ENCODE measurements at regions not wholly inside any gene's neighbourhood (a gene's known extent, or its start where the extent isn't known, plus 50 kb on each side); places are given as distances from the start of the nearest gene placed in this dataset.

DNA sequence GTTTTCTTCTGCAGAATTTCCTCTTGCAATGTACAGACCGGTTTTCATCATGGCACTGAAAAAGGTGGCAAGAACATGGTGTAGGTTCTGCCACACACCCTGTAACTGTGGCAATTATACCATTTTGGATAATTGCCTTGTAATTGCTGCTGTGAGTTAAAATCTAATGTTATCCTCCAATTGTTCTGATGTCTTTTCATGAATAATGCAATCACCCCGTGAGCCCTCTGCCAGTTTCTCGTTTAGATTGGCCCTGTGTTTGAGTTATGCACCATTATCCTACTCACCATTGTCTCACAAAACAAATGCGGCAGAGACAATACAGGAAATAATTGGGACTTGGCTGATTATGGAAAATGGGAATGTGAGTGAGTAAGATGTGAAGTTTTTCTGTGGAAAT, 61.8 kb upstream of the MTNR1B start:
- Histone ChIP-seq H3K23ac (ENCODE audit: low read length) (no peak overlapping the region), H3K4me3 (ENCODE audit: low read depth, low read length) (no peak overlapping the region), H3K79me1 (ENCODE audit: low read length) (no peaks in the 10 kb centered on the region), H3K27ac (ENCODE audit: low read depth, low read length) (no peak overlapping the region), H3K4me1 (ENCODE audit: control insufficient read depth in 1 of 2, insufficient read depth in 2 of 2, low read length in 2 of 2) (no peaks in the 10 kb centered on the region), H2AFZ (ENCODE audit: insufficient read depth, low read length, poor library complexity) (no peak overlapping the region), H3K4me2 (ENCODE audit: low read length) (no peak overlapping the region), H3K27me3 (ENCODE audit: insufficient read depth, low read length) (no peaks in the 10 kb centered on the region), H3K36me3 (ENCODE audit: control insufficient read depth in 1 of 2, insufficient read depth in 2 of 2, low read length in 2 of 2) (no peaks in the 10 kb centered on the region), H2BK5ac (ENCODE audit: low read depth, low read length, poor library complexity) (no peak overlapping the region), H3K79me2 (ENCODE audit: control insufficient read depth, insufficient read depth, low read length, poor library complexity) (no peaks in the 10 kb centered on the region), H2BK120ac (ENCODE audit: insufficient read depth, low read length, poor library complexity) (no peak overlapping the region), H3K18ac (ENCODE audit: low read length) (no peak overlapping the region), H2AK5ac (ENCODE audit: low read length) (no peak overlapping the region), H4K91ac (ENCODE audit: low read depth, low read length) (no peak overlapping the region), H4K8ac (ENCODE audit: low read depth, low read length) (no peak overlapping the region), H3K4ac (ENCODE audit: low read depth, low read length) (no peak overlapping the region), H3K9me3 (ENCODE audit: insufficient read depth, low read depth, low read length) (no peaks in the 10 kb centered on the region), H4K12ac (ENCODE audit: low read depth, low read length) (no peak overlapping the region), H3K9ac (ENCODE audit: low read length) (no peak overlapping the region), H2BK12ac (ENCODE audit: low read length) (no peak overlapping the region), H3K14ac (ENCODE audit: low read length) (no peak overlapping the region)
- no peak for DNase-seq
- WGBS (ENCODE audit: extremely low coverage, insufficient coverage, insufficient read length): no CpG with 5 or more reads among the region's 4 CpGs

DNA sequence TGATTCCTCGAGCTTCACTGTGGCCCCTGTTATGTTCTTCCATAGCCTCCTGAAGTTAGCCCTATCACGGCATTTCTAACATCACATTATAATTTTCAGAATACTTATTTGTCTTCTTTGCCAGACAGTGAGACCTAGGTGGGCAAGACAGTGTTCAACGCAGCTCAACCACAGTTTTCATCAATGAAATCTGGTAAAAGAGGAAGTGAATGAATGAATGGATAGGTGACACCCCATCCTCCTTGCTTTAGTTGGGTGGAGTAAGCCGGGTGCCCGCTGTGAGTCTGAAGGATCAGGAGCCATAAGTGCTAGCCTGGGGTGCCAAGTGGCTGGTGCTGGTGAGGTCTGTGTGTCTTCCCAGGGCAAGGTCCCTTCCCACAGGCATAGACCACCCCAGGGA, 60.2 kb upstream of the MTNR1B start:
- H2BK5ac ChIP-seq (ENCODE audit: low read depth, low read length, poor library complexity): no peak overlapping the region
- no peak overlapping the region for H3K14ac ChIP-seq (ENCODE audit: low read length)
- no peak overlapping the region for H3K27ac ChIP-seq (ENCODE audit: low read depth, low read length)
- H2AFZ ChIP-seq (ENCODE audit: insufficient read depth, low read length, poor library complexity): no peak overlapping the region
- H2BK120ac ChIP-seq (ENCODE audit: insufficient read depth, low read length, poor library complexity): no peak overlapping the region
- H3K4me1 ChIP-seq (ENCODE audit: control insufficient read depth in 1 of 2, insufficient read depth in 2 of 2, low read length in 2 of 2): no peaks in the 10 kb centered on the region
- H2BK12ac ChIP-seq (ENCODE audit: low read length): no peak overlapping the region
- H4K8ac ChIP-seq (ENCODE audit: low read depth, low read length): no peak overlapping the region
- H4K91ac ChIP-seq (ENCODE audit: low read depth, low read length): no peak overlapping the region
- no peaks in the 10 kb centered on the region for H3K79me2 ChIP-seq (ENCODE audit: control insufficient read depth, insufficient read depth, low read length, poor library complexity)
- DNase-seq: no peak
- H3K36me3 ChIP-seq (ENCODE audit: control insufficient read depth in 1 of 2, insufficient read depth in 2 of 2, low read length in 2 of 2): no peaks in the 10 kb centered on the region
- H3K23ac ChIP-seq (ENCODE audit: low read length): no peak overlapping the region
- H3K4ac ChIP-seq (ENCODE audit: low read depth, low read length): no peak overlapping the region
- H3K4me3 ChIP-seq (ENCODE audit: low read depth, low read length): no peak overlapping the region
- no peaks in the 10 kb centered on the region for H3K79me1 ChIP-seq (ENCODE audit: low read length)
- no peak overlapping the region for H3K18ac ChIP-seq (ENCODE audit: low read length)
- no peak overlapping the region for H3K4me2 ChIP-seq (ENCODE audit: low read length)
- no peaks in the 10 kb centered on the region for H3K27me3 ChIP-seq (ENCODE audit: insufficient read depth, low read length)
- no CpG with 5 or more reads among the region's 5 CpGs for whole genome bisulfite sequencing (ENCODE audit: extremely low coverage, insufficient coverage, insufficient read length)
- no peak overlapping the region for H3K9ac ChIP-seq (ENCODE audit: low read length)
- H2AK5ac ChIP-seq (ENCODE audit: low read length): no peak overlapping the region
- no peak overlapping the region for H4K12ac ChIP-seq (ENCODE audit: low read depth, low read length)
- H3K9me3 ChIP-seq (ENCODE audit: insufficient read depth, low read depth, low read length): no peaks in the 10 kb centered on the region

DNA sequence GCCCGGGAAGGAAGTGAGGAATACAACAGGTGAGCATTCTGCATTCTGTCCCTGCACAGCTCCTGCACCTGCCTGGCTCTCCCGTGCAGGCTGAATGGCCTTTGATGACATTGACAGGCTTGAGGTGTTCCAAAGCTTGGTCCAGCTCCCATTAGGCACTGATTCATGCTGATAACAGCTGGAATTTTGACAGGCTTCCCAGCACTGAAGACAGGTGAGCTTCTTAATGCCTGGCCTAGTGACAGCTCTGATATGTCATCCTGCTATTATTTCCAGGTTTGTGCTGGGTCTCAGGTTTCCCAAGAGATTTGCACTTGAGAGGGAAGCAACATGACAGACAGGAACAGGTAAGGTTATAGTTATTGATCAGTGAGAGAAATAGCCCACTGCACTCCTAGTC, 58.0 kb upstream of the MTNR1B start:
- H3K4me2 ChIP-seq (ENCODE audit: low read length): no peak overlapping the region
- H3K23ac ChIP-seq (ENCODE audit: low read length): no peak overlapping the region
- no peaks in the 10 kb centered on the region for H3K27me3 ChIP-seq (ENCODE audit: insufficient read depth, low read length)
- H4K8ac ChIP-seq (ENCODE audit: low read depth, low read length): no peak overlapping the region
- H2BK120ac ChIP-seq (ENCODE audit: insufficient read depth, low read length, poor library complexity): no peak overlapping the region
- H3K9ac ChIP-seq (ENCODE audit: low read length): no peak overlapping the region
- H3K4ac ChIP-seq (ENCODE audit: low read depth, low read length): no peak overlapping the region
- H4K91ac ChIP-seq (ENCODE audit: low read depth, low read length): no peak overlapping the region
- H3K79me2 ChIP-seq (ENCODE audit: control insufficient read depth, insufficient read depth, low read length, poor library complexity): no peaks in the 10 kb centered on the region
- H2AFZ ChIP-seq (ENCODE audit: insufficient read depth, low read length, poor library complexity): no peak overlapping the region
- no peak overlapping the region for H3K4me3 ChIP-seq (ENCODE audit: low read depth, low read length)
- no peak overlapping the region for H2AK5ac ChIP-seq (ENCODE audit: low read length)
- H3K4me1 ChIP-seq (ENCODE audit: control insufficient read depth in 1 of 2, insufficient read depth in 2 of 2, low read length in 2 of 2): no peaks in the 10 kb centered on the region
- no peak overlapping the region for H3K18ac ChIP-seq (ENCODE audit: low read length)
- H3K14ac ChIP-seq (ENCODE audit: low read length): no peak overlapping the region
- H3K79me1 ChIP-seq (ENCODE audit: low read length): no peaks in the 10 kb centered on the region
- no peaks in the 10 kb centered on the region for H3K36me3 ChIP-seq (ENCODE audit: control insufficient read depth in 1 of 2, insufficient read depth in 2 of 2, low read length in 2 of 2)
- H3K9me3 ChIP-seq (ENCODE audit: insufficient read depth, low read depth, low read length): peaks cover 7% of the 10 kb centered on the region
- H4K12ac ChIP-seq (ENCODE audit: low read depth, low read length): no peak overlapping the region
- no peak overlapping the region for H2BK5ac ChIP-seq (ENCODE audit: low read depth, low read length, poor library complexity)
- no CpG with 5 or more reads among the region's 2 CpGs for WGBS (ENCODE audit: extremely low coverage, insufficient coverage, insufficient read length)
- no peak overlapping the region for H2BK12ac ChIP-seq (ENCODE audit: low read length)
- H3K27ac ChIP-seq (ENCODE audit: low read depth, low read length): no peak overlapping the region
- DNase-seq: no peak

DNA sequence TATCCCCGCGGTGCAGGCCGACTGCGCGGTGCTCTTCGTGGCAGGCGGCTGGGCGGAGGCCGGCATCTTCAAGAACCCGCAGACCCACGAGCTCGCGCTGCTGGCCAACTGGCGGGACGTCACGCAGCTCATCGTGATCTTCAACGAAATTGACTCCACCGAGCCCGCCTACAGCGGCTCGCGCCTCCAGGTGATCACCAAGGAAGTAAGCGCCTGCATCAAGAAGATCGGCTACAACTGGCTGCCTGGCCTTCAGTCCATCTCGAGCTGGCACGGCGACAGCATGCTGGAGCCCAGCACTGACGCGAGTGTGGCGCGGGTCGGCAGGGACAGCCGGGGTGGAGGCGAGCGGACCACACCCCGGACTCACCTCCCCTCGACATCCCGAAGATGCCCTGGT, 53.9 kb upstream of the MTNR1B start:
- H3K23ac ChIP-seq (ENCODE audit: low read length): no peak overlapping the region
- H3K18ac ChIP-seq (ENCODE audit: low read length): no peak overlapping the region
- H3K27ac ChIP-seq (ENCODE audit: low read depth, low read length): no peak overlapping the region
- peaks cover 7% of the 10 kb centered on the region for H3K9me3 ChIP-seq (ENCODE audit: insufficient read depth, low read depth, low read length)
- H3K4me3 ChIP-seq (ENCODE audit: low read depth, low read length): no peak overlapping the region
- H3K4me2 ChIP-seq (ENCODE audit: low read length): no peak overlapping the region
- no peak overlapping the region for H2BK120ac ChIP-seq (ENCODE audit: insufficient read depth, low read length, poor library complexity)
- H2BK5ac ChIP-seq (ENCODE audit: low read depth, low read length, poor library complexity): no peak overlapping the region
- H4K91ac ChIP-seq (ENCODE audit: low read depth, low read length): no peak overlapping the region
- WGBS (ENCODE audit: extremely low coverage, insufficient coverage, insufficient read length): no CpG with 5 or more reads among the region's 39 CpGs
- H4K8ac ChIP-seq (ENCODE audit: low read depth, low read length): no peak overlapping the region
- DNase-seq: no peak
- H3K4me1 ChIP-seq (ENCODE audit: control insufficient read depth in 1 of 2, insufficient read depth in 2 of 2, low read length in 2 of 2): no peaks in the 10 kb centered on the region
- H3K9ac ChIP-seq (ENCODE audit: low read length): no peak overlapping the region
- H3K14ac ChIP-seq (ENCODE audit: low read length): no peak overlapping the region
- no peaks in the 10 kb centered on the region for H3K36me3 ChIP-seq (ENCODE audit: control insufficient read depth in 1 of 2, insufficient read depth in 2 of 2, low read length in 2 of 2)
- no peak overlapping the region for H4K12ac ChIP-seq (ENCODE audit: low read depth, low read length)
- no peaks in the 10 kb centered on the region for H3K79me1 ChIP-seq (ENCODE audit: low read length)
- no peak overlapping the region for H3K4ac ChIP-seq (ENCODE audit: low read depth, low read length)
- no peaks in the 10 kb centered on the region for H3K27me3 ChIP-seq (ENCODE audit: insufficient read depth, low read length)
- no peak overlapping the region for H2AFZ ChIP-seq (ENCODE audit: insufficient read depth, low read length, poor library complexity)
- H3K79me2 ChIP-seq (ENCODE audit: control insufficient read depth, insufficient read depth, low read length, poor library complexity): no peaks in the 10 kb centered on the region
- H2AK5ac ChIP-seq (ENCODE audit: low read length): no peak overlapping the region
- no peak overlapping the region for H2BK12ac ChIP-seq (ENCODE audit: low read length)

Data from trophoblast cell (in vitro differentiated cells and primary cell).